ENCODE measurements at regions not wholly inside any gene's neighbourhood (a gene's known extent, or its start where the extent isn't known, plus 50 kb on each side); places are given as distances from the start of the nearest gene placed in this dataset.

GRCh38 chr4:23006756-23007155 lies 314.0 kb downstream of the GBA3 start:
- FAIRE-seq = no peak

DNA sequence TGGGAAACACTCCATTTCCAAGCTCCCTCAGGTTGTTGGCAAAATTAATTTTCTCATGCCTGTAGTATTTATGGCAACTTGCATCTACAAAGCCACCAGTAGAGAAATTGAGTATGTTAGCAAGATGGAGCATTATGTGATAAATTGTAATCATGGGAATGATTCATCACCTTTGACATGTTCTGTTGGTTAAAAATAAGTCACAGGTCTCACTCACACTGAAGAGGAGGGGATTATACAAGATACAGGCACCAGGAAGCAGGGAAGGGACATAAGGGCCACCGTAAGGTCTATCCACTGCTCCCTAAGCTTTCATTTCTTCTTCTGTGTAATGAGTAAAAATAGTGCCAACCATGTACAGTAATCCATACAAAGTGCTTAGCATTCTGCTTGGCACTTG lies 313.0 kb downstream of the GBA3 start:
- no peak for FAIRE-seq

DNA sequence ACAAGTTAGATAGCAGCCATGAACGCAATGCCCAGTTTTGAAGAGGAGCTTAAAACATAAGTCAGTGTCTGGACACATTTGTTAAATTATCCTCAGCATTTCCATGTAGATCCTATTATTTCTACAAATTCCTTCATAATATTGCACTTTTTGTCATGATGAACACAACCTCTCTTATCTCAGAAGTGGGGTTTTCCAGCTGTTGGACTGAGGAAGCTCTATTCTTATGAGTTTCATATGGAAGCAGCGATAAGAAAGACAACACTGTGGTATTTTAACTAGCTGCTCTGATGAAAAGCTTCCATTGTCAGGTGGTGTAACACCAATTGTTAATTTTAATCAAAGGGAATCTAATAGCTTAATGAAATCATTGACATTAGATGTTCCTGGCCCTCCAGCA lies 308.7 kb downstream of the GBA3 start:
- no peak for FAIRE-seq

- FAIRE-seq = no peak
These were observed 306.7 kb downstream of the GBA3 start for GRCh38 chr4:22999419-22999818.

DNA sequence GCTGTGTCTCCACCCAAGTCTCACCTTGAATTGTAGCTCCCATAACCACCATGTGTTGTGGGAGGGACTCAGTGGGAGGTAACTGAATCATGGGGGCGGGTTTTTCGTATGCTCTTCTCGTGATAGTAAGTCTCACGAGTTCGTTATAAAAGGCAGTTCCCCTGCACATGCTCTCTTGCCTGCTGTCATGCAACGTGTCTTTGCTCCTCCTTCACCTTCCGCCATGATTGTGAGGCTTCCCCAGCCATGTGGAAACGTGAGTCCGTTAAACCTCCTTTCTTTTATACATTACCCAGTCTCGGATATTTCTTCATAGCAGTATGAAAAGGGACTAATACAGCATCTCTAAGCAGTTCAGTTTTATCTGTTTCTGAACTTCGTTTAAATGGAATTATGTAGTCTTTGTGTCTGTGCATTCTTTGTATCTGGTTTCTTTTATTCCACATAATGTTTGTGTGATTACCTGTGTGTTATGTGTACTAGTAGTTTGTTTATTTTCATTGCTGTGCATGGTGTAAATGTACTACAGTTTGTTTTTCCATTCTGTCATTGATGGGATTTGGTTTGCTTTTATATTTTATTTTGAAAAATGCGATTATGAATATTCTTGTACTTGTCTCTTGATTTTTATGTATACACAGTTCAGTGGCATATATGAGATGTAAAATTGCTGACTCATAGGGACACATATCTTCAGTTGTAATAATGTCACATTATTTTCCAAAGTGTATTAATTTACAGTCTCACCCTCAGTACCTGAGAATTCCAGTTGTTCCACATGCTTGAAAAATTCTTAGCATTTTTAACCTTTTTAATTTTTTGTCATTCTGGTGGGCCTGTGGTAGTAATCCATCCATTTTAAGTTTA lies 304.9 kb downstream of the GBA3 start:
- FAIRE-seq = no peak

DNA sequence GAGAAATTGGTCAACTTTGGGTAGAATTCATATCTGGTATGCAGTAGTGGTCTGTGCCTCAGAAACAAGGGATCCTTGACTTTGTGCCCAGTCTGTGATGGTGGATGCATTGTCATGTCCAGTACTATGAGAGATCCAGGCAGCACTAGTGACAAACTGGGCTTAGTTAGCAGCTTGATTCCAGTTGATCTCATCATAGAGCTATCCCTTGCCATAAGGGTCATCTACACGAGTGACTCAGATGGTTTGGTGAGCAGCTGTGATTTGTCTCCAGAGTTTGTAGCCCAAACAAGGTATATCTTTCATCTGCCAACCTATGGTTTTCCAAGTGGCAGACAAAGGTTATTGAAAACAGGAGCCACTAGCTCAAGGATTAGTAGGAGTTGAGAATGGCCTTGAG lies 298.8 kb downstream of the GBA3 start:
- no peak for FAIRE-seq

GRCh38 chr4:22988526-22988925 lies 295.8 kb downstream of the GBA3 start:
- no peak for FAIRE-seq

DNA sequence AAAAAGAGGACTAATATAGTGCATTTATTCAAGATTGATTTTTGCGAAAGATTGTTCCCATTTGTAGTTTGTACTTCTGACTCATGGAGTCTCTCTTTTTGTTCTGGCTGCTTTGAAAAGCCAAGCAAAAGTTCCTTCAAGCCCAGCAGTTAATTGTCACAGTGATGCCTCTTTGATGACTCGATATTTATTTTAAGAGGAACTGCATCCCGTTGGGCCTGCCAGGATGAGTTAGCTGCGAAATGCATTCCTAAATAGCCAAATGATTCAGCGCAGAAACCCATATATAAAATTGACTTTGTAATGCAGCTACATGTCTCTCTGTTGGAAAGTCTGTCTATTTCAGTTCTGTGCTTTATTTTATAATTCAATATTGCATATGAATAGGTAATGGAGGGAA lies 295.1 kb downstream of the GBA3 start:
- FAIRE-seq = no peak

DNA sequence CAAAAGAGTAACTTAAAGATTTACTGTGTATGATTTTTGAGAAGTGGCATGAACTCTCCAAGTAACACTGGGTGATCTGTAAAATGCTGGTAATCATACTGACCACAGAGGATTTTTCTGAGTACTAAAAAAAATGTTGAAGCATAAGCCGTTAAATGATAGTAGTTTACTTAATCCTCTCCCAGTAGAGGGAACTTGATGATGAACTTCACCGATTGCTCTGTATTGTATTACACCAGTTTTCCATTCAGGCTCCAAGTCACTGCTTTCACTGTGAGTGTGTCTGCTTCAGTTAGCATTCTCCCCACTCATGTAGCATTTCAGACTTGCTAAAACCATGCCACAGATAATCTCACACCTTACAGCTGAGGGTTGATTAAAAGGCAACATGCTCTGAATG lies 294.1 kb downstream of the GBA3 start:
- FAIRE-seq = no peak

GRCh38 chr4:22986262-22986661 lies 293.5 kb downstream of the GBA3 start:
- no peak for FAIRE-seq

DNA sequence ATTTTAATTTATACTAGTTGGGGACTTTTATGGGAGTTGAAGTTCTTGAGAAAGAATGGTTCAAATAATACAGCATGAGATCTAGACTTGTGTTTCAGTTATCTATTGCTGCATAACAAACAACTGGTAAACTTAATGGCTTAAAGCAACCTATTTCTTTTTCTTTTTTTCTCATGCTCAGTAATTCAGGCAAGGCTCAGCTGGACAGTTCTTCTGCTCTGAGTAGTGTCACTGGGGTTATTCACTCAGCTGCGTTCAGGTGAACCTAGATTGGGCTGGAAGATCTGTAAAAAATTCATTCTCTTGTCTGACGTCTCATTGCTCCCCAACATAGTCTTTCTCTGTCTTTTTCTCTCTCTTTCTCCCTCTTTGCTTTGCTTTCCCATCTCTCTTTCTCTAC lies 291.7 kb downstream of the GBA3 start:
- FAIRE-seq = no peak

DNA sequence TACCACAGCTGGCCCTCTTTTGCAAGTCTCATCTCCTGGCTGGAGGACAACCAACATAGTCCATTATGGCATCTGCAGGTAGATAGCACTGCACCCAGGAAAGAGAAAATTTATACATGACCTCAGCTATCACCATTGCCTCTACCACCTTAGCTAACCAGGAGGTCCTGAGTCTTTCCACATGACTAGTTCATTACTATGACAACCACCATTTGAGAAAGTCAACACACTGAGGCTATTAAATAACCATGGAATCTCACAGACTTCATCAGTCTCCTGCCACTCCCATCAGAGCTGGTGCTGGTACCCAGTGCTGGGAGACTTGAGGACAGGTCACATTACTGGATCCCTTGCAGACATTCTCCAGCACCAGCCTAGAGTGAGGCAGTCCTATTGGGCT lies 285.9 kb downstream of the GBA3 start:
- no peak for FAIRE-seq

DNA sequence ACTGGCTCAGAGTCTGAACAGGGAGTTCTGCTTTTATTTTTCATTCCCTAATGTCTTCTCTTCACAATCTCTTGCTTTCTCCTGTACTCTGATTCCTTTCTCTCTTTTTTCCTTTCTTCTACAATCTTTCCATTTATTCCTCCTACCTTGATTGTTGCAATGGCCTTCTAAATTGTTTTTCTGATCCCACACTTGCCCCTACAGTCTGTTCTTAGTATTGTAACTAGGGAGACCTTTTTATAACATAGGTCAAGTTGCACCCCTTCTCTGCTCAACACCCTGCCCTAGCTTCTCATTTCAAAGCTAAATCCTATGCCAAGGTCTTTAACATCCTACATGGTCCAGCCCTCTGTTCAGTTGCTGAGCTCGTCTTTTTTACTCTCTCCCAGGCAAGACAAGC lies 277.9 kb downstream of the GBA3 start:
- no peak for FAIRE-seq

GRCh38 chr4:22969287-22969896 lies 276.7 kb downstream of the GBA3 start:
- FAIRE-seq = no peak

DNA sequence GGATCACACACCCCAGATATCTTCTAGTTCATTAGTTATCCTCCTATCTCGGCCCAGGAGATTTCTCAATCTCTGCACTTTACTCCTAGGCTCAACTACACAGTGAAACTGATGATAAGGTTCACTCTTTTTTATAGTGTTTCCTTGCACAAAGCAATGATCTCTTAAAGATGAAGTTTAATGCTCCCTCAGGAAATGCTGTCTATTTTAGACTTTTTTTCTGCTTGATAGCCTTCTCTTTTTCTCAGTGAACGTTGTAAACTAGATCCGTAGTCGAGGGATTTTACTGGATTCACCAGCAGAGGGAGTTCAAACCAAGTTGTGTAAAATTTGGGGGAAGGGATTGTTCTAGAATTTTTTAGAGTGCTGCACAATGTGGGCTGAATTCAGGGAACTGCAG lies 269.6 kb downstream of the GBA3 start:
- FAIRE-seq = no peak

GRCh38 chr4:22959483-22959882 lies 266.7 kb downstream of the GBA3 start:
- no peak for FAIRE-seq

DNA sequence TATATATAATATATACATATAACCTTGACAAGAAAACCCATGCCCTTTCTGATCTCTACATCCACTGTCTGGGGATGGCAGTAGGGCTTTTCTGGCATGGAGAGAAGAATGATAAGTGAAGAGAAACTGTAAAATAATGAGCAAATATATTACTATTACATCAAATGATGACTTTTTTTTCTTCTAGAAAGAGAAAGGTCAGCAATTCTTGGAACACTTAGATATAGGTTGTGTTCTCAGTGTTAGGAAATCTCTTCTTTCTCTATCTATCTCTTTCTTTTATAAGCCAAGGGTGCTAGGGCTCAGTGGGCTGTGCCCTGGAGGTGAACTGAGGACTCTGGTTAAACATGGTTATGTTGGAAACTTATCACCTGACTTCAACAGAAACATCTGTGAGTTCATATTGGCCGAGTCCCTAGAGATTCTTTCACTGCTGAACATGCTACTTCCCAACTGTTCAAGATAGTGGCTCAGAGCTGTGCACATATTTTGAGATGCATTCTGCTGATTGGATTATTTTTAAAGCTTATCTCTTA lies 265.1 kb downstream of the GBA3 start:
- no peak for FAIRE-seq

GRCh38 chr4:22949161-22949855 lies 256.6 kb downstream of the GBA3 start:
- no peak for FAIRE-seq

DNA sequence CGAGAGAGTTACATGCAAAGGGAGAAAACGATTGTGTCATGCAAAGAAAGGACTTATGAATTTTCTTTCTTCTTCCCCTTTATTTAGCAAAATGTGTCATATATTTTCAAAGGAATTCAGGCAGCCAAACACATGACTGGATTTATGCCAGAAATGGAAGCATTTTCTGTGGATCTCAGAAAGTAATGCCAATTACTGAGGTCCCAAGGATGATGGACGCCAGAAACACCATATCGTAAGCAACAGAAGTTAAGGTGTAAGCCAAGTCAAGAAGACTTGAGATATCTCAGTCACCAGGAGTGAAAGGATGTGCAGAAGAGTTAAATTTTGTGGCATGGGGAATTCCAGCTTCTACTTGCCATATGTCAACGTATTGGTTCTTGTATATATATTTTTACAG lies 255.1 kb downstream of the GBA3 start:
- FAIRE-seq = no peak

GRCh38 chr4:22942920-22943559 lies 250.3 kb downstream of the GBA3 start:
- no peak for FAIRE-seq

DNA sequence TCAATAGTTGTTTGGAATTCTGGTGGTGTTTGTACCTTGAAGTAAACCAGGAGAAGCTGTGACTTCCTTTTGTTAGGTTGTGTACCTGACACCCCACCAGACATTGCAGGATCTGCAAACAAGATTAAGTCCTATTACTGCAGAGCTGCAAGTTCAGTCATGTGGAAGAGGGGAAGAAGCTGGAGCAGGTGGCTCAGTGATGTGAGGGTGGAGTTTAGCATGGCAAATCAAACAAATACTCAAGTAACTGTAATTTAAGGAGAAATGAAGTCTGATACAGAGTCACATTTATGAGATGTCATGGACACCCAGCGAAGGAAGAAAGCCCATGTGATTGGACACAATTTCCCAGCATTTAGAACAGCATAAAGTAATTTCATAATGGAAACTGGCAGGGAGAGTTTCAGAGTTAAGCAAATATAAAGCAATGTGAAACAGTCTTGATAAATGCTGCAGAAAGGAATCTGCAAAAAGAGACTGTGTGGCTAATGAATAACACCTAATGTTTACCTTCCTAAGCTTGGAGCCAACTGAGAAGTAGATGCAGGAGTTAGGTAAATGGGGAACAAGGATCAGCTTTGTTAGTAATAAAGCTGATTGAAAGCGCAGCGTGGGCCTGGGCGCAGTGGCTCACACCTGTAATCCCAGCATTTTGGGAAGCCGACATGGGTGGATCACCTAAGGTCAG lies 249.1 kb downstream of the GBA3 start:
- FAIRE-seq = no peak

DNA sequence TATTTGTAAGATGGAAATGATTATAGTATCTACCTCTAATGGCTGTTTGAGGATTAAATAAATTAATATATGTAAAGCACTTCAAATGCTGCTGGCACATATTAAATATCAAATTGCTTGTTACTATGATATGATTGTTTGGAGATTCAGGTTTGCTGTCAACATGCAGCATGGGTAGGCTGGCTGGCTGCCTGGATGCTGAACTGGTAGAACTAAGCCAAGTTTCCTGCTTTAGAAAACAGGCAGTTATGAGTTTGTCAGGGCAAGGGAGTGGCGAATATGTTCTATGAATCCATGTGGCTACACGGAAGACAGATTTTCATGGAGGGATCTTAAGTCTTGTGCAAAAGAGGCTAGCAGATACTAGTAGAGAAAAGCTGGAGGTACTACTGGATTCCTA lies 239.6 kb downstream of the GBA3 start:
- FAIRE-seq = no peak

DNA sequence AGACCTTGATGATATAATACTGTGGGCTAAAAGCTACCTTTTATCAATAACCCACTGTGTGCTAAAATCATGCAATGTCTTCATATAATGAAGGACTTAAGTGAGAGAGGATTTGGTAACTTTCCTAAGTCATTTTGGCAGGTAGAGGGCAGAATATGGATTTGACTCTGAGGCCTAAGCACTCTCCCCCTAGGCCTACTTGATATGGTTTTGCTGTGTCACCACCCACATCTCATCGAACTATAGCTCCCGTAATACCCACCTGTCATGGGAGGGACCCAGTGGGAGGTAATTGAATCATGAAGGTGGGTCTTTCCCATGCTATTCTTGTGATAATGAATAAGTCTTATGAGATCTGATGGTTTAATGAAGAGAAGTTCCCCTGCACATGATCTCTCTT lies 229.7 kb downstream of the GBA3 start:
- FAIRE-seq = no peak
